WTC11 (cell line): ENCODE measurements at regions not wholly inside any gene's neighbourhood (a gene's known extent, or its start where the extent isn't known, plus 50 kb on each side); places are given as distances from the start of the nearest gene placed in this dataset.

ENCODE experiments used
- ATAC-seq: fragments of 200-7000 bp; cut with Tn5 transposase; 2 replicates; pipeline ENCODE4 v1.10.0; 2021; ENCODE audit warnings: mild to moderate bottlenecking, moderate library complexity
- CTCF ChIA-PET: fragments of 300-600 bp; sonication (Branson Sonifier 250); formaldehyde crosslinking; loops from one replicate; lab custom pipeline; 2021; ENCODE audit warnings: antibody characterized with exemption; lab: Charles Lee
- POLR2A ChIA-PET: fragments of 350-600 bp; sonication (Branson Sonifier 250); formaldehyde crosslinking; loops from one replicate; lab custom pipeline; 2021; ENCODE audit warnings: antibody characterized with exemption; lab: Charles Lee
- DNase-seq: peaks from one replicate; pipeline ENCODE4 v3.0.0; 2021; ENCODE audit warnings: low spot score
- H3K27ac Mint-ChIP-seq: 2 replicates; pipeline ENCODE4 v1.8.0; 2021; ENCODE audit warnings: mixed read lengths
- H3K27me3 Mint-ChIP-seq: 2 replicates; pipeline ENCODE4 v1.8.0; 2021; ENCODE audit warnings: low read depth, mild to moderate bottlenecking, moderate library complexity, mixed read lengths
- H3K36me3 Mint-ChIP-seq: 2 replicates; pipeline ENCODE4 v1.8.0; 2021; ENCODE audit warnings: mixed read lengths
- H3K4me1 Mint-ChIP-seq: 2 replicates; pipeline ENCODE4 v1.8.0; 2022; ENCODE audit warnings: mixed read lengths
- H3K4me3 Mint-ChIP-seq: 2 replicates; pipeline ENCODE4 v1.8.0; 2021; ENCODE audit warnings: mild to moderate bottlenecking, moderate library complexity, mixed read lengths
- H3K9me3 Mint-ChIP-seq: 2 replicates; pipeline ENCODE4 v1.8.0; 2021; ENCODE audit warnings: mixed read lengths
- ESRRA ChIP-seq: sonication (generic); formaldehyde crosslinking; IDR thresholded peaks from 2 replicates; pipeline ENCODE4 v1.8.1; 2022; ENCODE audit warnings: mild to moderate bottlenecking, missing genetic modification reagents, borderline replicate concordance
- FOXK1 ChIP-seq: sonication (generic); formaldehyde crosslinking; IDR thresholded peaks from 2 replicates; pipeline ENCODE4 v1.8.0; 2022; ENCODE audit warnings: mild to moderate bottlenecking, moderate library complexity, missing genetic modification reagents
- HMGA2 ChIP-seq: fragments of 250-450 bp; sonication (Bioruptor Pico); IDR thresholded peaks from 2 replicates; pipeline ENCODE4 v1.4.0; 2021; ENCODE audit warnings: mild to moderate bottlenecking, moderate library complexity
- JAZF1 ChIP-seq: fragments of 250-450 bp; sonication (Bioruptor Pico); IDR thresholded peaks from 2 replicates; pipeline ENCODE4 v1.9.0; 2021; ENCODE audit warnings: moderate library complexity, mild to moderate bottlenecking, inconsistent platforms
- KAT7 ChIP-seq: sonication (generic); formaldehyde crosslinking; IDR thresholded peaks from 2 replicates; pipeline ENCODE4 v1.8.1; 2023; ENCODE audit warnings: missing genetic modification reagents, mild to moderate bottlenecking, borderline replicate concordance
- OVOL2 ChIP-seq: fragments of 250-450 bp; sonication (Bioruptor Pico); IDR thresholded peaks from 2 replicates; pipeline ENCODE4 v1.9.0; 2021; ENCODE audit warnings: mild to moderate bottlenecking, borderline replicate concordance
- SMAD3 ChIP-seq: sonication (generic); formaldehyde crosslinking; IDR thresholded peaks from 2 replicates; pipeline ENCODE4 v1.8.0; 2022; ENCODE audit warnings: missing genetic modification reagents, mild to moderate bottlenecking, borderline replicate concordance
- SMAD4 ChIP-seq: sonication (generic); formaldehyde crosslinking; IDR thresholded peaks from 2 replicates; pipeline ENCODE4 v1.8.0; 2022; ENCODE audit warnings: mild to moderate bottlenecking, missing genetic modification reagents
- SOX15 ChIP-seq: fragments of 250-450 bp; sonication (Bioruptor Pico); IDR thresholded peaks from 2 replicates; pipeline ENCODE4 v1.9.0; 2021; ENCODE audit warnings: mild to moderate bottlenecking
- TEAD4 ChIP-seq: sonication (generic); formaldehyde crosslinking; IDR thresholded peaks from 2 replicates; pipeline ENCODE4 v1.8.0; 2022; ENCODE audit warnings: mild to moderate bottlenecking, missing genetic modification reagents
- ZBTB21 ChIP-seq: sonication (generic); formaldehyde crosslinking; IDR thresholded peaks from 2 replicates; pipeline ENCODE4 v1.8.1; 2023; ENCODE audit warnings: mild to moderate bottlenecking, missing genetic modification reagents, borderline replicate concordance
- ZNF138 ChIP-seq: sonication (generic); formaldehyde crosslinking; conservative IDR thresholded peaks from 2 replicates; pipeline ENCODE4 v1.8.1; 2022; ENCODE audit warnings: mild to moderate bottlenecking, moderate library complexity, missing genetic modification reagents
- ZNF396 ChIP-seq: fragments of 250-450 bp; sonication (Bioruptor Pico); IDR thresholded peaks from 2 replicates; pipeline ENCODE4 v1.8.0; 2021; ENCODE audit warnings: mild to moderate bottlenecking, moderate library complexity, borderline replicate concordance
- TF ChIP-seq, protein P1 (sequence below): sonication (generic); formaldehyde crosslinking; IDR thresholded peaks from 2 replicates; pipeline ENCODE4 v1.8.1; 2022; ENCODE audit warnings: mild to moderate bottlenecking, missing genetic modification reagents, moderate library complexity, borderline replicate concordance
- TF ChIP-seq, protein P2 (sequence below): sonication (generic); formaldehyde crosslinking; IDR thresholded peaks from 2 replicates; pipeline ENCODE4 v1.8.1; 2023; ENCODE audit warnings: mild to moderate bottlenecking, moderate library complexity, missing genetic modification reagents
- TF ChIP-seq, protein P3 (sequence below): sonication (generic); formaldehyde crosslinking; IDR thresholded peaks from 2 replicates; pipeline ENCODE4 v1.8.0; 2022; ENCODE audit warnings: mild to moderate bottlenecking, missing genetic modification reagents
- TF ChIP-seq, protein P4 (sequence below): sonication (generic); formaldehyde crosslinking; IDR thresholded peaks from 2 replicates; pipeline ENCODE4 v1.8.1; 2023; ENCODE audit warnings: mild to moderate bottlenecking, missing genetic modification reagents, borderline replicate concordance
- TF ChIP-seq, protein P5 (sequence below): sonication (generic); formaldehyde crosslinking; IDR thresholded peaks from 2 replicates; pipeline ENCODE4 v1.8.0; 2022; ENCODE audit warnings: mild to moderate bottlenecking, missing genetic modification reagents
- TF ChIP-seq, protein P6 (sequence below): fragments of 250-450 bp; sonication (Bioruptor Pico); IDR thresholded peaks from 2 replicates; pipeline ENCODE4 v1.9.0; 2021; ENCODE audit warnings: mild to moderate bottlenecking
- TF ChIP-seq, protein P7 (sequence below): sonication (generic); formaldehyde crosslinking; conservative IDR thresholded peaks from 2 replicates; pipeline ENCODE4 v1.8.1; 2022; ENCODE audit warnings: mild to moderate bottlenecking, missing genetic modification reagents

DNA sequence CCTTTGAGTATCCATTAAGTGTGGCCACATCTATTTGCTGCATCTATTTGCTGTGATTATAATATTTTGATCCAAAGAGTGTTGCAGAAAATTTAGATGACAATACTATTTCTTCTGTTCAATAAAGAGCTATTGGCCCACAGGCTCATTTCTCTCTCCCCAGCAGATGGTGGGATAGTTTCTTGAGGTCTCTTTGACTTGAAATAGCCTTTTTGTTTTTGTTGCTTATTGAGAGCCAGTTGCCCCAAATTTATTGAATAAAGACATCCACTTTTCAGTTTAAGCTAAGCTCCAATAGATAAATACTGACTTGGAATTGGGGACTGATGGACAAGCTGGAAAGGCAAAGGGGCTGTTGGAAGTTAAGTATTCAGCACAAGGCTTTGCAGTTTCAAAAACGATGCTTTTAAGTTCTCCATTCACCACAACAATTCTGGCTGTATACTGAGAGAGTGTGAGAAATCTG, 290.1 kb upstream of the MPDZ start:
- ATAC-seq: no peak
- TF ChIP-seq ESRRA (CRISPR knock-in tag) (no peak), ZBTB21 (CRISPR knock-in tag) (no peak), SMAD4 (CRISPR knock-in tag) (no peak), SOX15 (CRISPR knock-in tag) (no peak)
- TF ChIP-seq, protein P1, sequence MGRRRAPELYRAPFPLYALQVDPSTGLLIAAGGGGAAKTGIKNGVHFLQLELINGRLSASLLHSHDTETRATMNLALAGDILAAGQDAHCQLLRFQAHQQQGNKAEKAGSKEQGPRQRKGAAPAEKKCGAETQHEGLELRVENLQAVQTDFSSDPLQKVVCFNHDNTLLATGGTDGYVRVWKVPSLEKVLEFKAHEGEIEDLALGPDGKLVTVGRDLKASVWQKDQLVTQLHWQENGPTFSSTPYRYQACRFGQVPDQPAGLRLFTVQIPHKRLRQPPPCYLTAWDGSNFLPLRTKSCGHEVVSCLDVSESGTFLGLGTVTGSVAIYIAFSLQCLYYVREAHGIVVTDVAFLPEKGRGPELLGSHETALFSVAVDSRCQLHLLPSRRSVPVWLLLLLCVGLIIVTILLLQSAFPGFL (CRISPR knock-in tag): no peak
- TF ChIP-seq, protein P2, sequence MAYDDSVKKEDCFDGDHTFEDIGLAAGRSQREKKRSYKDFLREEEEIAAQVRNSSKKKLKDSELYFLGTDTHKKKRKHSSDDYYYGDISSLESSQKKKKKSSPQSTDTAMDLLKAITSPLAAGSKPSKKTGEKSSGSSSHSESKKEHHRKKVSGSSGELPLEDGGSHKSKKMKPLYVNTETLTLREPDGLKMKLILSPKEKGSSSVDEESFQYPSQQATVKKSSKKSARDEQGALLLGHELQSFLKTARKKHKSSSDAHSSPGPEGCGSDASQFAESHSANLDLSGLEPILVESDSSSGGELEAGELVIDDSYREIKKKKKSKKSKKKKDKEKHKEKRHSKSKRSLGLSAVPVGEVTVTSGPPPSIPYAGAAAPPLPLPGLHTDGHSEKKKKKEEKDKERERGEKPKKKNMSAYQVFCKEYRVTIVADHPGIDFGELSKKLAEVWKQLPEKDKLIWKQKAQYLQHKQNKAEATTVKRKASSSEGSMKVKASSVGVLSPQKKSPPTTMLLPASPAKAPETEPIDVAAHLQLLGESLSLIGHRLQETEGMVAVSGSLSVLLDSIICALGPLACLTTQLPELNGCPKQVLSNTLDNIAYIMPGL (CRISPR knock-in tag): no peak
- TF ChIP-seq, protein P3, sequence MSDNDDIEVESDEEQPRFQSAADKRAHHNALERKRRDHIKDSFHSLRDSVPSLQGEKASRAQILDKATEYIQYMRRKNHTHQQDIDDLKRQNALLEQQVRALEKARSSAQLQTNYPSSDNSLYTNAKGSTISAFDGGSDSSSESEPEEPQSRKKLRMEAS: no peak
- ChIA-PET CTCF (no interaction called here), POLR2A (interaction anchor here (0.6 kb wide), 2 partner anchors 275 to 703 kb away, joined by 3 to 4 read pairs; no protein-coding TSS in a partner anchor)
- no peak for DNase-seq
- H3K4me1 Mint-ChIP-seq: peaks cover 19% of the 10 kb centered on the region
- no peaks in the 10 kb centered on the region for H3K36me3 Mint-ChIP-seq
- H3K27me3 Mint-ChIP-seq: peaks cover 13% of the 10 kb centered on the region
- H3K9me3 Mint-ChIP-seq: no peaks in the 10 kb centered on the region
- peak overlapping the region; percentile 83 for H3K4me3 Mint-ChIP-seq
- no peak overlapping the region for H3K27ac Mint-ChIP-seq

DNA sequence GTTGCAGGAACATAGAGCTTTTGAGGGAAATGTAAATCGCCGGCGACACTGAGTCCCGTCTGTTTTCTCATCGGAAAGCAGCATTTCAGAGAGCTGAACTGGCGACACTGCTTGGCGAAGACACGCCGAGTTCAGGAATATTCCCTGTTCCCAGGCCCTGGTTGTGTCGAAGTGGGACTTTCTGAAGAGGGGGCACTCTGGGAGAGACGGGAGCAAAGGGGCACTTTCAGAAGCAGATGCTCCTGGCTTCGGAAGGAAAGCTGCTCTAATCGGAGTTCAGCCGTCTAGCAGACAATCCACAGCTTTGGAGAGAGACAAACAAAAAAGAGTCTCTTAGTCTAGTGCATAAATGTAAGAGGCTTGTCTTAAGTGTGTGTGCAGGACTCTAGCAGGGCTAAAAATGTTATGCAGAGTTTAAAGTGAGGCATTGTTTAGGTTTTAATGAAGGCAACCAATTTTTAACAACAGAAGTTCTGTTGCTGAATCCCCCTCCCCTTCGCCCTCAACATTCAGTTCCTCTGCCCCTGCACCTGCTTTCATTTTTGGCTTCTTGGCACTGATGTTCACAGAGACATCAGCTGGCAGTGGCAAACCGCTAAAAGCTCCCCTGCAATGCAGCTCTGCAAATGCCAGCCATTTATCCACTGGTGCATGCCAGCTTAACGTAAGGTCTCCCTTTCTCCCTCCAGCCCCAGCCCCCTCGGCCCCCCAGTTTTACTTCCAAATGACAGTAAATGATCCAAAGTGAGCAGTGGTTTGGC, 289.5 kb upstream of the MPDZ start:
- Mint-ChIP-seq H3K27me3 (peaks cover 13% of the 10 kb centered on the region), H3K27ac (peak overlapping the region; percentile 43; the same call in 1 of the 2 replicates), H3K9me3 (no peaks in the 10 kb centered on the region), H3K4me3 (peak overlapping the region; percentile 83), H3K4me1 (peaks cover 19% of the 10 kb centered on the region), H3K36me3 (no peaks in the 10 kb centered on the region)
- ATAC-seq: peak; percentile 84
- TF ChIP-seq, protein P4, sequence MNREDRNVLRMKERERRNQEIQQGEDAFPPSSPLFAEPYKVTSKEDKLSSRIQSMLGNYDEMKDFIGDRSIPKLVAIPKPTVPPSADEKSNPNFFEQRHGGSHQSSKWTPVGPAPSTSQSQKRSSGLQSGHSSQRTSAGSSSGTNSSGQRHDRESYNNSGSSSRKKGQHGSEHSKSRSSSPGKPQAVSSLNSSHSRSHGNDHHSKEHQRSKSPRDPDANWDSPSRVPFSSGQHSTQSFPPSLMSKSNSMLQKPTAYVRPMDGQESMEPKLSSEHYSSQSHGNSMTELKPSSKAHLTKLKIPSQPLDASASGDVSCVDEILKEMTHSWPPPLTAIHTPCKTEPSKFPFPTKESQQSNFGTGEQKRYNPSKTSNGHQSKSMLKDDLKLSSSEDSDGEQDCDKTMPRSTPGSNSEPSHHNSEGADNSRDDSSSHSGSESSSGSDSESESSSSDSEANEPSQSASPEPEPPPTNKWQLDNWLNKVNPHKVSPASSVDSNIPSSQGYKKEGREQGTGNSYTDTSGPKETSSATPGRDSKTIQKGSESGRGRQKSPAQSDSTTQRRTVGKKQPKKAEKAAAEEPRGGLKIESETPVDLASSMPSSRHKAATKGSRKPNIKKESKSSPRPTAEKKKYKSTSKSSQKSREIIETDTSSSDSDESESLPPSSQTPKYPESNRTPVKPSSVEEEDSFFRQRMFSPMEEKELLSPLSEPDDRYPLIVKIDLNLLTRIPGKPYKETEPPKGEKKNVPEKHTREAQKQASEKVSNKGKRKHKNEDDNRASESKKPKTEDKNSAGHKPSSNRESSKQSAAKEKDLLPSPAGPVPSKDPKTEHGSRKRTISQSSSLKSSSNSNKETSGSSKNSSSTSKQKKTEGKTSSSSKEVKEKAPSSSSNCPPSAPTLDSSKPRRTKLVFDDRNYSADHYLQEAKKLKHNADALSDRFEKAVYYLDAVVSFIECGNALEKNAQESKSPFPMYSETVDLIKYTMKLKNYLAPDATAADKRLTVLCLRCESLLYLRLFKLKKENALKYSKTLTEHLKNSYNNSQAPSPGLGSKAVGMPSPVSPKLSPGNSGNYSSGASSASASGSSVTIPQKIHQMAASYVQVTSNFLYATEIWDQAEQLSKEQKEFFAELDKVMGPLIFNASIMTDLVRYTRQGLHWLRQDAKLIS: no peak
- TF ChIP-seq, protein P5, sequence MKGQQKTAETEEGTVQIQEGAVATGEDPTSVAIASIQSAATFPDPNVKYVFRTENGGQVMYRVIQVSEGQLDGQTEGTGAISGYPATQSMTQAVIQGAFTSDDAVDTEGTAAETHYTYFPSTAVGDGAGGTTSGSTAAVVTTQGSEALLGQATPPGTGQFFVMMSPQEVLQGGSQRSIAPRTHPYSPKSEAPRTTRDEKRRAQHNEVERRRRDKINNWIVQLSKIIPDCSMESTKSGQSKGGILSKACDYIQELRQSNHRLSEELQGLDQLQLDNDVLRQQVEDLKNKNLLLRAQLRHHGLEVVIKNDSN: no peak
- TF ChIP-seq, protein P6, sequence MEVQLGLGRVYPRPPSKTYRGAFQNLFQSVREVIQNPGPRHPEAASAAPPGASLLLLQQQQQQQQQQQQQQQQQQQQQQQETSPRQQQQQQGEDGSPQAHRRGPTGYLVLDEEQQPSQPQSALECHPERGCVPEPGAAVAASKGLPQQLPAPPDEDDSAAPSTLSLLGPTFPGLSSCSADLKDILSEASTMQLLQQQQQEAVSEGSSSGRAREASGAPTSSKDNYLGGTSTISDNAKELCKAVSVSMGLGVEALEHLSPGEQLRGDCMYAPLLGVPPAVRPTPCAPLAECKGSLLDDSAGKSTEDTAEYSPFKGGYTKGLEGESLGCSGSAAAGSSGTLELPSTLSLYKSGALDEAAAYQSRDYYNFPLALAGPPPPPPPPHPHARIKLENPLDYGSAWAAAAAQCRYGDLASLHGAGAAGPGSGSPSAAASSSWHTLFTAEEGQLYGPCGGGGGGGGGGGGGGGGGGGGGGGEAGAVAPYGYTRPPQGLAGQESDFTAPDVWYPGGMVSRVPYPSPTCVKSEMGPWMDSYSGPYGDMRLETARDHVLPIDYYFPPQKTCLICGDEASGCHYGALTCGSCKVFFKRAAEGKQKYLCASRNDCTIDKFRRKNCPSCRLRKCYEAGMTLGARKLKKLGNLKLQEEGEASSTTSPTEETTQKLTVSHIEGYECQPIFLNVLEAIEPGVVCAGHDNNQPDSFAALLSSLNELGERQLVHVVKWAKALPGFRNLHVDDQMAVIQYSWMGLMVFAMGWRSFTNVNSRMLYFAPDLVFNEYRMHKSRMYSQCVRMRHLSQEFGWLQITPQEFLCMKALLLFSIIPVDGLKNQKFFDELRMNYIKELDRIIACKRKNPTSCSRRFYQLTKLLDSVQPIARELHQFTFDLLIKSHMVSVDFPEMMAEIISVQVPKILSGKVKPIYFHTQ: no peak
- no peak for TF ChIP-seq SMAD3
- no peak for TF ChIP-seq ZNF138 (CRISPR knock-in tag)
- no peak for TF ChIP-seq TEAD4
- TF ChIP-seq HMGA2 (CRISPR knock-in tag): no peak
- no peak for TF ChIP-seq OVOL2 (CRISPR knock-in tag)
- no peak for TF ChIP-seq ZBTB21 (CRISPR knock-in tag)
- TF ChIP-seq, protein P7, sequence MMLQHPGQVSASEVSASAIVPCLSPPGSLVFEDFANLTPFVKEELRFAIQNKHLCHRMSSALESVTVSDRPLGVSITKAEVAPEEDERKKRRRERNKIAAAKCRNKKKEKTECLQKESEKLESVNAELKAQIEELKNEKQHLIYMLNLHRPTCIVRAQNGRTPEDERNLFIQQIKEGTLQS (CRISPR knock-in tag): no peak
- TF ChIP-seq ZNF396: no peak
- TF ChIP-seq FOXK1 (CRISPR knock-in tag): no peak
- TF ChIP-seq KAT7 (CRISPR knock-in tag): no peak
- no peak for TF ChIP-seq JAZF1 (CRISPR knock-in tag)
- CTCF ChIA-PET: interaction anchor here (1.0 kb wide), 1 partner anchor 10 kb away, joined by 3 read pairs; no protein-coding TSS in a partner anchor
- POLR2A ChIA-PET: interaction anchor here (0.6 to 0.7 kb wide), 4 partner anchors 102 to 950 kb away, joined by 3 to 4 read pairs (median 3); no protein-coding TSS in a partner anchor
- DNase-seq: no peak
